ENCODE measurements at regions not wholly inside any gene's neighbourhood (a gene's known extent, or its start where the extent isn't known, plus 50 kb on each side); places are given as distances from the start of the nearest gene placed in this dataset.

DNA sequence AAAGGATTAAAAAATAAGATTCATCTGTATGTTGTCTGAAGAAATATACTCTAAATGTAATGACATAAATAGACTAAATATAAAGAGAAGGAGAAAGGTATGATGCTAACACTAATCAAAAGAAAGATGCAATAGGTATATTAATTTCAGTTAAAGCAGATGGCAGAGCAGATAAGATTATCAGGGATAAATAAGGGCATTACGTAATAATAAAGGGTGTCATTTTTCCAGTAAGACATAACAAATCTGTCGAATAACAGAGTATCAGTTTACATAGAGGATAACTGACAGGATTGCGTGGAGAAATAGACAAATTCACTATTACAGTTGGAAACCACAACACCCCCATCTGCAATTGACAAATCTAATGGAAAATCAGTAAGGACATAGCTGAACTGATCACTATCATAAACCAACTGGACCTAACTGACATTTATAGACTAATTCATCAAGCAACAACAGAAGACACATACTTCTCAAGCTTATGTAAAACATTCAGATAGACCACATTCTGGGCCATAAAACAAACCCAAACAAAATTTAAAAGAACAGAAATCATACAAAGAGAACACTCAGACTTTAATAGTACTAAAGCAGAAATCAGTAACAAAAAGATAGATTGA is 384.1 kb upstream of the COBL start:
- H4K20me1 ChIP-seq = no peaks in the 10 kb centered on the region
- H3K27me3 ChIP-seq = no peaks in the 10 kb centered on the region
- H3K4me1 ChIP-seq = no peaks in the 10 kb centered on the region
- no peak overlapping the region for H3K4me3 ChIP-seq
- no peaks in the 10 kb centered on the region for H3K36me3 ChIP-seq
- no peak for TF ChIP-seq Cebpa-rat (IDR thresholded peaks at IDR 0.05)
- no peak overlapping the region for H3K9ac ChIP-seq
- no peaks in the 10 kb centered on the region for H3K9me3 ChIP-seq
- no peak overlapping the region for H3K27ac ChIP-seq
- H3K4me2 ChIP-seq = no peak overlapping the region

DNA sequence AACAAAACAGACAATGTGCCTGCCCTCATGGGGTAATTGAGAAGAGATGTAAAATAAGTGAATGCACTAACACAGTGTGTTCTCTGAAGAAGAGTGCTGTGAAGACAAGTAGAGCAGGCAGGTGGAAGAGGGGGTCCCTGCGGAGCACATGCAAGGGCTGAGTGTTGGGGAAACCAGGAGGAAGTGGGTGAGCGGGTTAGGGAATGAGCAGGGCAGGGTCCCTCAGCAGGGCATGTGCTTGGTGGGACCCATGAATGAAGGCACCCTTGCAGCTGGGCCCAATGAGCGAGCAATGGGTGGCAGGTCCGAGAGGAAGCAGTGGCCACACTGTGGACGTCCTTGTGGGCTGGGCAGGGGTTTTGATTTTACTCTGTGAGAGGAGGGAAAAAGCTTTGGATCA is 376.6 kb upstream of the COBL start:
- no peaks in the 10 kb centered on the region for H4K20me1 ChIP-seq
- no peaks in the 10 kb centered on the region for H3K27me3 ChIP-seq
- H3K4me2 ChIP-seq = no peak overlapping the region
- H3K36me3 ChIP-seq = no peaks in the 10 kb centered on the region
- H3K4me3 ChIP-seq = no peak overlapping the region
- no peaks in the 10 kb centered on the region for H3K9me3 ChIP-seq
- no peaks in the 10 kb centered on the region for H3K4me1 ChIP-seq
- no peak for TF ChIP-seq Cebpa-rat (IDR thresholded peaks at IDR 0.05)
- no peak overlapping the region for H3K27ac ChIP-seq
- H3K9ac ChIP-seq = no peak overlapping the region

DNA sequence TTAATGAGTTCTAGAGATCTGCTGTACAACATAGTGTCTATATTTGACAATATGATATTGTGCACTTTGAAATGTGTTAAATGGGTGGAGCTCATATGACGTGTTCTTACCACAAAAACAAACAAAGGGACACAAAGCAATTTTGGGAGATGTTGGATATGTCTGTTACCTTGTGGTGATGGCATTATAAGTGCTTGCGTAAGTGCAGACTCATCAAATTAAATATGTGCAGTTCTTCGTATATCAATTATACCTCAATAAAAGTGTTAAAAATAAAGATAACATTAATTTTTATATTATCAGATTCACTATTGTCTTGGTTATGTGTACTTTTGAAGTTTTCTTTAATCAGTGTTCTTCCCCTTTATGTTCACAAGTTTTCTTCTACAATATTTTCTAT is 372.9 kb upstream of the COBL start:
- no peak overlapping the region for H3K4me3 ChIP-seq
- H4K20me1 ChIP-seq = no peaks in the 10 kb centered on the region
- H3K27me3 ChIP-seq = no peaks in the 10 kb centered on the region
- no peak overlapping the region for H3K9ac ChIP-seq
- H3K4me1 ChIP-seq = no peaks in the 10 kb centered on the region
- no peak overlapping the region for H3K4me2 ChIP-seq
- no peaks in the 10 kb centered on the region for H3K36me3 ChIP-seq
- TF ChIP-seq Cebpa-rat (IDR thresholded peaks at IDR 0.05) = no peak
- no peaks in the 10 kb centered on the region for H3K9me3 ChIP-seq
- H3K27ac ChIP-seq = no peak overlapping the region

DNA sequence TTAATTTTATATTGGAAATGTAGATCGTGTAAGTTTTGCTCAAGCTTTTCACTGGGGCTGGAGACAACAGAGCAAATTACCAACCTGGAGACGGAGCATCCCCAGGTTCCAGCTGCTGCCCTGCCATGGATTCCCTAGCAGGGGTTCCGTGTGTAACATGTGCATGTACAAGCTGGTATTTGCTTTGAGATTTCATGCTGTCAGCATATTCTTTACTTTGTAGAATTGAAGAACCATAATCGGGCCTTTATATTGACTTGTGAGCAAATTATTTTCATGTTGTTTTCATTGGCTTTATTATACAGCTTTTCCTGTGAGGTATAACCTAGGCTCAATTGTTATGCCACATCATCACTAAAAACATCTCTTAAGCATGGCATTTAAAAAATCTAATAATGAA is 369.2 kb upstream of the COBL start:
- no peaks in the 10 kb centered on the region for H3K27me3 ChIP-seq
- H4K20me1 ChIP-seq = no peaks in the 10 kb centered on the region
- no peak overlapping the region for H3K27ac ChIP-seq
- no peak for TF ChIP-seq Cebpa-rat (IDR thresholded peaks at IDR 0.05)
- H3K9me3 ChIP-seq = no peaks in the 10 kb centered on the region
- no peak overlapping the region for H3K4me3 ChIP-seq
- no peaks in the 10 kb centered on the region for H3K36me3 ChIP-seq
- H3K9ac ChIP-seq = no peak overlapping the region
- H3K4me2 ChIP-seq = no peak overlapping the region
- H3K4me1 ChIP-seq = no peaks in the 10 kb centered on the region

DNA sequence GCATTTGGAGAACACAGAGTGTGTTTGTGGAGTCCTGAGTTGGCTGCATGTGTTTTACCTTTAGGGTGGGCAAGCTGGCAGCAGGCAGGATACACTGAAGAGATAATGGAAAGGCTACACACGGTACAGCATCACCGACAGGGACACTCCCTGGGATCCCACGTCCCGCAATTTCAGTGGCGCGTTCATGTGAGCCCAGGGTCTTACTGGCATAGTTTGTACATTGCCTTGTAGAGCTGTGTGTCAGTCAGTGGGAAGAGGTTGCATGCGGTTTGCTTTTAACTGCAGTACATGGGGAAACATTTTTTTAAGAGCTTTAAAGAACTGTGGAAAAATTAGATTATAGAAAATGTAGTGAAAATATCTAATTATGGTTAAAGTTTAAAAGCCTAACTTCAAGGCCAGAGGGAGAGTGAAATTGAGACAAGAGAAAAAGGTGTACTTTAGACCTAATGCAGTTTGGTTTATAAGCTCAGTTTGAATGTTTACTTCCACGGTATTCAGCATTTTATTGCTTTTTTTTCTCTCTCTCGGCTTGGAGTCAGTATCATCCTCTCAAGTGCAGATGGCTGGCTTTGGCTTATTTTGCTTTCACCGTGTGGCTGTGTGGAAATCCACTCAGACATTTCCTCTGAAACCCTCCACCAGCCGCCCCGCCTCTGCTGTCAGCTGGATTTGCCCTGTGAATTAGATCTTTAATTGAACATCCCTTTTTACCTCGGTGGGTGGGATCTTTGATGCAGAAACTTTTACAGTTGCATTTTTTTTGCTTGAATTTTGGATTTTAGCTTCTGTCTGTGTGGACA is 364.2 kb upstream of the COBL start:
- no peaks in the 10 kb centered on the region for H3K4me1 ChIP-seq
- H3K4me3 ChIP-seq = no peak overlapping the region
- no peaks in the 10 kb centered on the region for H3K27me3 ChIP-seq
- no peaks in the 10 kb centered on the region for H3K36me3 ChIP-seq
- H4K20me1 ChIP-seq = no peaks in the 10 kb centered on the region
- H3K4me2 ChIP-seq = no peak overlapping the region
- H3K9me3 ChIP-seq = no peaks in the 10 kb centered on the region
- H3K27ac ChIP-seq = no peak overlapping the region
- no peak overlapping the region for H3K9ac ChIP-seq
- no peak for TF ChIP-seq Cebpa-rat (IDR thresholded peaks at IDR 0.05)

DNA sequence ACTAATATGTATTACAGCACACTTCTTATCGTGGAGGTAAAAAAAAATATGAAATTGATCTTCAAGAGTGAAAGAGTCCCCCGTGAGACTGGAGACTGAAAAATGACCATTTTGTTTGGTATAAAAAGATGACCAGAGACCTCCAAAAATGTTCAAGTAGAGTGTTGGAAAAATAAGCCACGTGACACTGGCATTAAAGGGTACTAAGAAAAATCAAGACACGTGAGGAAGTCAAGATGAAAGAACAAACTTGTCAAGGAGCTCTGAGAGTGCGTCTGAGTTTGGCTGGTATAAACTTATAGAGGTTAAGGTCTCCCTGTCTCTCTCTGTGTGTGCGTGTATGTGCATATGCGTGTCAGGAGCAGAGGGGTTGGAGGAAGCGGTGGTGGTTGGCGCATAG is 362.7 kb upstream of the COBL start:
- no peak overlapping the region for H3K27ac ChIP-seq
- no peaks in the 10 kb centered on the region for H4K20me1 ChIP-seq
- H3K9me3 ChIP-seq = no peaks in the 10 kb centered on the region
- no peaks in the 10 kb centered on the region for H3K27me3 ChIP-seq
- no peak overlapping the region for H3K4me3 ChIP-seq
- TF ChIP-seq Cebpa-rat (IDR thresholded peaks at IDR 0.05) = no peak
- H3K9ac ChIP-seq = no peak overlapping the region
- no peaks in the 10 kb centered on the region for H3K4me1 ChIP-seq
- H3K4me2 ChIP-seq = no peak overlapping the region
- H3K36me3 ChIP-seq = no peaks in the 10 kb centered on the region

DNA sequence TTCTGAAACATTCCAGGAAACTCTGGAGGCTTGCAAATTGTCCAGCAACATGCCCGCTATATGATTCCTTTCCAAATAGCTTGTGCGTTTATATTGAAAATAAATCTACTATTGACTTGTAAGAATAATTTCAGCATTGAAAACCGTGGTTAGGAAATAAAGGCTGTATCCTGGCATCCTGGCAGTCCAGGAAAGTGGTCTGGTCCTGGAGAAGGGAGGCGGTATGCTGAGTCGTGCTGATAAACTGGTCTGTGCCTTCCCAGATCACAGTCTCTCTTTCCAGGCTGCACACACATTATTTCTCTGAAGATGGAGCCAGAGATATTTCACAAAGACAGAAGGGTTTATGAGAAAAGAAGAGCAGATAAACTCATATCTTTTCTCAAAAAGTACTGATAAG is 350.1 kb upstream of the COBL start:
- Histone ChIP-seq H3K27me3 (no peaks in the 10 kb centered on the region), H3K4me2 (no peak overlapping the region), H4K20me1 (no peaks in the 10 kb centered on the region), H3K36me3 (no peaks in the 10 kb centered on the region), H3K27ac (no peak overlapping the region), H3K4me1 (no peaks in the 10 kb centered on the region), H3K9me3 (no peaks in the 10 kb centered on the region), H3K4me3 (no peak overlapping the region), H3K9ac (no peak overlapping the region)
- TF ChIP-seq Cebpa-rat (IDR thresholded peaks at IDR 0.05) = no peak

DNA sequence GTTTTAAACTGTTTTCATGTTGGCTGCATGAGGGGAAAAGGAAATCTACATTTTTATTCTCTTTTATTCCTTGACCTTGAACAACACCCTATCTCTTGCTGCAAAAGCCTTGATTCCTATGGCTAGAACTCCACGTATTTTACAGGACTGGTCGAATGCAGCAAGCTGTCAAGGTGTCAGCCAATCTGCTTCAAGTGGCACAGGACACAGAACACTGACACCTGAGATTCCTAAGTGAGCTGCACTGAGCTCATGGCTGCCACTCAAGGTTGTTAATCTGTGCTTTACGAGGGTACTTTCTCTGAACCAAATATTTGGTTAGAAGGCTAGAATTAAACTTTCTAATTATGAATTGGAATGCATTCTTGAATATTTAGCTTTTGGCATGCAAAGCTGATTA is 349.7 kb upstream of the COBL start:
- Histone ChIP-seq H3K4me1 (no peaks in the 10 kb centered on the region), H3K9ac (no peak overlapping the region), H3K27ac (no peak overlapping the region), H3K4me3 (no peak overlapping the region), H3K9me3 (no peaks in the 10 kb centered on the region), H3K36me3 (no peaks in the 10 kb centered on the region), H4K20me1 (no peaks in the 10 kb centered on the region), H3K27me3 (no peaks in the 10 kb centered on the region), H3K4me2 (no peak overlapping the region)
- no peak for TF ChIP-seq Cebpa-rat (IDR thresholded peaks at IDR 0.05)

DNA sequence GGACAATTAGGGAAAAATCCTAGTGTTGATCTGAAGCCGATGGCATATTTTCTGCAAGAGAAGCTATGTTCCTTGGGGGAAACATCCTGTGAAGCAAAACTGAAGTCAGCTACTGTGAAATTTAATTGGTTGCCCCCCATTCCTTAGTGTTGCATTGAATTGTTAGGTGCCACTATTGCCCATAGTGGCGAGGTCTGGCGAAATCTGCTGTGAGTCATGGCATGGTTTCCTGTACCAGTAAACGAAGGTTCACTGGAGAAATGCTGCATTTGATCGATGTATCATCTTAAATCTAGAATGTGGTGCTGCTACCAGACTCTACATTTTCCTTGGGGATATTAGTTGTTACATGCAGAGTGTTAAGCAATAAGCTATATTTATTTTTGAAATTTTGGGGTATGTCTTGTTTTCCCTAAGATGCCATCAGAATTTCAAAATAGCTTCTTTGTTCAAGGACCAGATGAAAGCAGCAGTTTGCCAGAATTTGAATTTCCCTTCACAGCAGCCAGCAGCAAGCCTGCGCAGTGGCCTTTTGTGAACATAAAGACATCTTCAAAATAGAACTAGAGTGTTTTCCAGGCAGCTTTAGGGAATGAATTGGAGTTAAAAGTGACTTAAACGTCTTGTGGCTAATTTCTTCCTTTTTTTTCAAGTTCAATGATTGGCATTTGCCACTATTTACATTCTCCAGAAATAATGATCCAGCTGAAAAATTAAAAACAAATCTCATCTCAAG is 348.6 kb upstream of the COBL start:
- Histone ChIP-seq H3K27ac (no peak overlapping the region), H3K9ac (no peak overlapping the region), H3K4me1 (no peaks in the 10 kb centered on the region), H3K4me2 (no peak overlapping the region), H4K20me1 (no peaks in the 10 kb centered on the region), H3K9me3 (no peaks in the 10 kb centered on the region), H3K36me3 (no peaks in the 10 kb centered on the region), H3K4me3 (no peak overlapping the region), H3K27me3 (no peaks in the 10 kb centered on the region)
- TF ChIP-seq Cebpa-rat (IDR thresholded peaks at IDR 0.05) = no peak

DNA sequence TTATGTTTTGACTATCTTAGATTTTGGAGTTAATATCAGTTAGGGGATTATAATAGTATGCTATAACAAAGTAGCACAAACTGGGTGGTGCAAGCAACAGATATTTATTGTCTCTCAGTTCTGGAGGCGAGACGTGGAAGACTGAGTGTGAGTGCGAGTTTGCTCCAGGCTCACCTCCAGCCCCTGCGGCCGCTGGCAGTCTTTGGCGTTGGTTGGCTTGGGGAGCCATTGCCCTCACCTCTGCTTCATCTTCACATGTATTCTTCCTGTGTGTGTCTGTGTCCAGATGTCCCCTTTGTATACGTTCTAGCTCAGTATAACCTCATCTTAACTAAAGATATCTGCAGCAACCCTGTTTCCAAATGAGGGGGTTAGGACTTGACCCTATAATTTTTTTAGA is 343.9 kb upstream of the COBL start:
- TF ChIP-seq Cebpa-rat (IDR thresholded peaks at IDR 0.05) = no peak
- H3K9ac ChIP-seq = no peak overlapping the region
- no peaks in the 10 kb centered on the region for H4K20me1 ChIP-seq

More for the DNA sequence above, 343.9 kb upstream of the COBL start:
- no peaks in the 10 kb centered on the region for H3K27me3 ChIP-seq
- no peak overlapping the region for H3K27ac ChIP-seq
- H3K36me3 ChIP-seq = no peaks in the 10 kb centered on the region
- no peaks in the 10 kb centered on the region for H3K4me1 ChIP-seq
- H3K9me3 ChIP-seq = no peaks in the 10 kb centered on the region
- no peak overlapping the region for H3K4me2 ChIP-seq
- no peak overlapping the region for H3K4me3 ChIP-seq
